ENCODE measurements at regions not wholly inside any gene's neighbourhood (a gene's known extent, or its start where the extent isn't known, plus 50 kb on each side); places are given as distances from the start of the nearest gene placed in this dataset.

DNA sequence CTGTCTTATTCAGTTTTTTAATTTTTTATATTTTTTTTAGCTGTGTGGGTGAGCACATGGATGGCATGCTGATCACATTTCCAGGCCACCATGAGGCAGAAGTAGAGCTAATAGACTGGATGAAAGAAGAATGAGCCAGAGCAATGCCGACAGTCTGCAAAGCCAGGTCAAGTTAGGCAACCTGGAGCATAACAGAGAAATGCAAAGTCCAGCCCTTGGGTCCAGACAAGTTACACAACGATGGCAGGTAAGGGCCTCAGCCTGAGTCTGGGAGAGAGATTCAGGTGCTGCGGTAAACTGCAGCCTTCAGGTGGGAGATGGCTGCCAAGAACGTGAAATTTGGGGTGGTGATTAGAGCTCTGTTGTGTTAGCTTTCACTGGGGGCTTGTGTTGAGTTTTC lies 84.0 kb upstream of the CACNA2D3 start:
- TF ChIP-seq, protein P1, sequence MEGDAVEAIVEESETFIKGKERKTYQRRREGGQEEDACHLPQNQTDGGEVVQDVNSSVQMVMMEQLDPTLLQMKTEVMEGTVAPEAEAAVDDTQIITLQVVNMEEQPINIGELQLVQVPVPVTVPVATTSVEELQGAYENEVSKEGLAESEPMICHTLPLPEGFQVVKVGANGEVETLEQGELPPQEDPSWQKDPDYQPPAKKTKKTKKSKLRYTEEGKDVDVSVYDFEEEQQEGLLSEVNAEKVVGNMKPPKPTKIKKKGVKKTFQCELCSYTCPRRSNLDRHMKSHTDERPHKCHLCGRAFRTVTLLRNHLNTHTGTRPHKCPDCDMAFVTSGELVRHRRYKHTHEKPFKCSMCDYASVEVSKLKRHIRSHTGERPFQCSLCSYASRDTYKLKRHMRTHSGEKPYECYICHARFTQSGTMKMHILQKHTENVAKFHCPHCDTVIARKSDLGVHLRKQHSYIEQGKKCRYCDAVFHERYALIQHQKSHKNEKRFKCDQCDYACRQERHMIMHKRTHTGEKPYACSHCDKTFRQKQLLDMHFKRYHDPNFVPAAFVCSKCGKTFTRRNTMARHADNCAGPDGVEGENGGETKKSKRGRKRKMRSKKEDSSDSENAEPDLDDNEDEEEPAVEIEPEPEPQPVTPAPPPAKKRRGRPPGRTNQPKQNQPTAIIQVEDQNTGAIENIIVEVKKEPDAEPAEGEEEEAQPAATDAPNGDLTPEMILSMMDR (IDR thresholded peaks at IDR 0.05; ENCODE audit: insufficient read depth, low read depth, low read length) = no peak
- TF ChIP-seq EZH2 (IDR thresholded peaks at IDR 0.05; ENCODE audit: insufficient read depth, low read length) = no peak

Measured in astrocyte (in vitro differentiated cells and primary cell).